Stomach (tissue), 8 donors: ENCODE measurements at regions not wholly inside any gene's neighbourhood (a gene's known extent, or its start where the extent isn't known, plus 50 kb on each side); places are given as distances from the start of the nearest gene placed in this dataset.
"Not testable (repeated sequence)": the region's sequence is repeated elsewhere in the genome, so short reads cannot be mapped to it uniquely, and the experiment has no call there.

Experiments used
- DNase-seq, 2 donors: peaks; one replicate each; pipeline versions ENCODE4 v3.0.0 to v3.0.0-alpha.2; 2013 to 2019
- H3K27ac ChIP-seq, 5 donors: fragments of 200-600 bp in 4 of 5; sonication (generic) in 4 of 5; one replicate each; pipeline ENCODE4 v1.5.1; 2013 to 2019; ENCODE audit warnings: mild to moderate bottlenecking in 1 of 5, moderate library complexity in 1 of 5
- H3K27me3 ChIP-seq, 3 donors: fragments of 200-600 bp; sonication (generic); one replicate each; pipeline ENCODE4 v1.5.1; 2017 to 2019; ENCODE audit warnings: mixed run types in 1 of 3
- H3K36me3 ChIP-seq, 4 donors: fragments of 200-600 bp; sonication (generic); 1 replicate in 3 of 4; 2 replicates in 1 of 4; pipeline ENCODE4 v1.5.1; 2016 to 2019
- H3K4me1 ChIP-seq, 4 donors: fragments of 200-600 bp; sonication (generic); one replicate each; pipeline ENCODE4 v1.5.1; 2016 to 2019
- H3K4me3 ChIP-seq, 4 donors: fragments of 200-600 bp; sonication (generic) in 3 of 4; one replicate each; pipeline ENCODE4 v1.5.1; 2016 to 2019; ENCODE audit warnings: mild to moderate bottlenecking in 1 of 4
- H3K9me3 ChIP-seq, 4 donors: fragments of 200-600 bp; sonication (generic); one replicate each; pipeline ENCODE4 v1.5.1; 2016 to 2019
- EP300 ChIP-seq: sonication (generic); formaldehyde crosslinking; IDR thresholded peaks from one replicate; pipeline ENCODE4 v1.6.1; 2017; ENCODE audit warnings: antibody characterized with exemption
- POLR2A ChIP-seq, 4 donors: fragments of 450-650 bp; IDR thresholded peaks; one replicate each; pipeline ENCODE4 v1.6.1; 2016; ENCODE audit warnings: antibody characterized with exemption in 4 of 4, control low read depth in 2 of 4, mild to moderate bottlenecking in 1 of 4, moderate library complexity in 1 of 4
- POLR2AphosphoS5 ChIP-seq, 3 donors: sonication (generic); formaldehyde crosslinking; IDR thresholded peaks; one replicate each; pipeline ENCODE4 v1.6.1; 2016; ENCODE audit warnings: antibody characterized with exemption in 3 of 3
- WGBS, 5 donors: extraction: QIAGEN DNeasy Blood & Tissue Kit in 3 of 5; methylation state at CpG; one replicate each; pipeline versions ENCODE4 v1.1.5 to v1.1.7; 2013 to 2018; 5-methylcytosine and 5-hydroxymethylcytosine counted together
- intact Hi-C: fragments of 100-400 bp; cut with DNase I; formaldehyde crosslinking; loops from one replicate; pipeline ENCODE4 v1.15.1; 2023; ENCODE audit warnings: low total_unique reads
- TF ChIP-seq, protein P1 (sequence below), 7 experiments: fragments of 450-650 bp in 4 of 7; fragments of 200-600 bp in 3 of 7; sonication (generic) in 3 of 7; IDR thresholded peaks; one replicate each; pipeline ENCODE4 v1.5.1; 2016 to 2019; ENCODE audit warnings: antibody characterized with exemption in 7 of 7, control low read depth in 2 of 7, mild to moderate bottlenecking in 1 of 7
- donor health status: healthy with polysubstance abuse.
- donor health status: Bipolar disorder and iron deficiency.
- donor health status: healthy.

- H3K36me3 ChIP-seq, result no peaks in the 10 kb centered on the region
- H3K27me3 ChIP-seq, result no peaks in the 10 kb centered on the region
- DNase-seq, result no peak
- no peak overlapping the region for H3K4me3 ChIP-seq
- no peak overlapping the region for H3K27ac ChIP-seq
- no peaks in the 10 kb centered on the region for H3K4me1 ChIP-seq
- TF ChIP-seq, protein P1, sequence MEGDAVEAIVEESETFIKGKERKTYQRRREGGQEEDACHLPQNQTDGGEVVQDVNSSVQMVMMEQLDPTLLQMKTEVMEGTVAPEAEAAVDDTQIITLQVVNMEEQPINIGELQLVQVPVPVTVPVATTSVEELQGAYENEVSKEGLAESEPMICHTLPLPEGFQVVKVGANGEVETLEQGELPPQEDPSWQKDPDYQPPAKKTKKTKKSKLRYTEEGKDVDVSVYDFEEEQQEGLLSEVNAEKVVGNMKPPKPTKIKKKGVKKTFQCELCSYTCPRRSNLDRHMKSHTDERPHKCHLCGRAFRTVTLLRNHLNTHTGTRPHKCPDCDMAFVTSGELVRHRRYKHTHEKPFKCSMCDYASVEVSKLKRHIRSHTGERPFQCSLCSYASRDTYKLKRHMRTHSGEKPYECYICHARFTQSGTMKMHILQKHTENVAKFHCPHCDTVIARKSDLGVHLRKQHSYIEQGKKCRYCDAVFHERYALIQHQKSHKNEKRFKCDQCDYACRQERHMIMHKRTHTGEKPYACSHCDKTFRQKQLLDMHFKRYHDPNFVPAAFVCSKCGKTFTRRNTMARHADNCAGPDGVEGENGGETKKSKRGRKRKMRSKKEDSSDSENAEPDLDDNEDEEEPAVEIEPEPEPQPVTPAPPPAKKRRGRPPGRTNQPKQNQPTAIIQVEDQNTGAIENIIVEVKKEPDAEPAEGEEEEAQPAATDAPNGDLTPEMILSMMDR (IDR thresholded peaks at IDR 0.05), result no peak
- TF ChIP-seq EP300 (no peak), POLR2AphosphoS5 (IDR thresholded peaks at IDR 0.05) (no peak), POLR2A (IDR thresholded peaks at IDR 0.05) (no peak)
- intact Hi-C loops, result no loop called here
- 17 to 90% (median 83%) methylated on average over 1 of the region's 1 CpG for WGBS, 5 donors
- H3K9me3 ChIP-seq, result peaks cover 0 to 24% (median 16%) of the 10 kb centered on the region in 4 donors
Measured at GRCh38 chr3:19825193-19825592, 108.8 kb downstream of the EFHB start.

DNA sequence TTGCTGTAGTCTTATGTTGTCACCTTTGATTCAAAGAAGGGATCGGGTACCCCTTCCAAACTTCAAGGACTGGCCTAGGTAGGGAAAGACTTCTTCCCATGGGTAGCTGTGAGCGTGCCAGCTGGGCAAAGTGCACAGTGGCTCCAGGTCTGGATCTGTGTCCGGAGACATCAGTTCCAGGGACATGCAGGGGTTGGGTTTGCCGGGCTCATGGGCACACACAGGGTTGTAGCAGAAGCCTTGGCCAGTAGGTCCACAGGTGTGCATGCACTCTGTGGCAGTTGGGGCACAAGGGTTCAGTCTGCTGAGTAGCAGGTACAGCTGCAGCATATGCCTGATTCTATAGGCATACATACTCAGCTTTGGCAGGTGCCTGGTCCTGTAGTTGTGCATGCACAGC lies 111.2 kb downstream of the EFHB start:
- TF ChIP-seq POLR2AphosphoS5 (IDR thresholded peaks at IDR 0.05) (no peak), EP300 (no peak), POLR2A (IDR thresholded peaks at IDR 0.05) (no peak)
- TF ChIP-seq, protein P1 (IDR thresholded peaks at IDR 0.05), result no peak
- no peaks in the 10 kb centered on the region for H3K36me3 ChIP-seq
- H3K4me1 ChIP-seq, result no peaks in the 10 kb centered on the region
- no peak for DNase-seq
- no peaks in the 10 kb centered on the region for H3K27me3 ChIP-seq
- H3K9me3 ChIP-seq, result peaks cover 0 to 24% (median 16%) of the 10 kb centered on the region in 4 donors
- H3K4me3 ChIP-seq, result no peak overlapping the region
- H3K27ac ChIP-seq, result no peak overlapping the region
- intact Hi-C loops, result no loop called here
- 80 to 95% (median 93%) methylated on average over 4 of the region's 4 CpGs for WGBS, 5 donors

- no peak overlapping the region for H3K4me3 ChIP-seq
- TF ChIP-seq POLR2AphosphoS5 (IDR thresholded peaks at IDR 0.05) (no peak), POLR2A (IDR thresholded peaks at IDR 0.05) (no peak), EP300 (no peak)
- TF ChIP-seq, protein P1 (IDR thresholded peaks at IDR 0.05), result no peak
- H3K9me3 ChIP-seq, result peaks cover 0 to 5% (median 2%) of the 10 kb centered on the region in 4 donors
- H3K27me3 ChIP-seq, result no peaks in the 10 kb centered on the region
- no peak overlapping the region for H3K27ac ChIP-seq
- DNase-seq, result no peak
- WGBS, 5 donors, result 24 to 56% (median 44%) methylated on average over 1 of the region's 1 CpG
- H3K4me1 ChIP-seq, result no peaks in the 10 kb centered on the region
- H3K36me3 ChIP-seq, result no peaks in the 10 kb centered on the region
- intact Hi-C loops, result no loop called here
Measured at GRCh38 chr3:19816631-19817030, 117.4 kb downstream of the EFHB start.

DNA sequence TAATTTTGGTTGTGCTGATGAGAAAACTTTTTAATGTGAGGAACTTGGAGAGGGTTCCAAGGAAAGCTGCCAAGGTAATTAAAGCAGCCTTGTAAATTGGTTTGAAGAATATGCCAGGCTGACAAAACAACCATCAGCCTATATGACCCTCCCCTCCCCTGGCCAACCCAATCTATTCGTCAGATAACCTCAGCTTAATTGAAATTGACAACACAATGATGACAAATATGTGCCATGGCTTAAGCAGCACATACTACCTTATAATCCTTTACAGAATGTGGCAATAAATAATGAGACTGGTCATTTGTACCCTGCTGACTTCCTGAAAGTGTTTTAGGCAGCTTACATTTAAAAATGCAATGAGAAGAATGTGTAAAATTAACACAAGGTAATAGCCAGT lies 118.2 kb downstream of the EFHB start:
- 51 to 76% (median 65%) methylated on average over 1 of the region's 1 CpG for WGBS, 5 donors
- no peak for TF ChIP-seq POLR2AphosphoS5 (IDR thresholded peaks at IDR 0.05)
- TF ChIP-seq, protein P1 (IDR thresholded peaks at IDR 0.05), result no peak
- TF ChIP-seq POLR2A (IDR thresholded peaks at IDR 0.05), result no peak
- no peak for TF ChIP-seq EP300
- Histone ChIP-seq H3K27ac (no peak overlapping the region), H3K4me3 (no peak overlapping the region), H3K27me3 (no peaks in the 10 kb centered on the region), H3K36me3 (no peaks in the 10 kb centered on the region), H3K9me3 (no peaks in the 10 kb centered on the region), H3K4me1 (no peaks in the 10 kb centered on the region)
- intact Hi-C loops, result no loop called here
- no peak for DNase-seq

DNA sequence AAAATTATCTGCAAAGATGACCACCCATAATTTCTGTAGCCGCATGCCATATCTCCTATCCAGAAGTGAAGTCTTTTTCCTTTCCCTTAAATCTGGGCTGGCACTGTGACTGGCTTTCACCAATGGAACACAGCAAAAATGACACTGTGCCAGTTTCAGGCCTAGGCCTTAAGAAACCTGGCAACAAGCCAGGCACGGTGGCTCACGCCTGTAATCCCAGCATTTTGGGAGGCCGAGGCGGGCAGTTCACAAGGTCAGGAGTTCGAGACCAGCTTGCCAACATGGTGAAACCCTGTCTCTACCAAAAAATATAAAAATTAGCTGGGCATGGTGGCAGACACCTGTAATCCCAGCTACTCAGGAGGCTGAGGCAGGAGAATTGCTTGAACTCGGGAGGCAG lies 120.3 kb downstream of the EFHB start:
- H3K27me3 ChIP-seq, H3K4me3 ChIP-seq, H3K9me3 ChIP-seq, H3K4me1 ChIP-seq, DNase-seq, intact Hi-C loops, H3K36me3 ChIP-seq, H3K27ac ChIP-seq: not testable (repeated sequence)
- WGBS, 5 donors, result 85 to 90% (median 88%) methylated on average over 5 to 7 of the region's 7 CpGs
